PC-9 (cell line): ENCODE measurements at regions not wholly inside any gene's neighbourhood (a gene's known extent, or its start where the extent isn't known, plus 50 kb on each side); places are given as distances from the start of the nearest gene placed in this dataset.

ENCODE experiments used
- BruUV-seq: library from RNA; stranded (reverse); fragments of 400-500 nt; replicated peaks from 2 replicates; lab custom pipeline; 2021; lab: Mats Ljungman, UMichigan
- CTCF ChIA-PET: fragments of 300-600 bp; sonication (Branson Sonifier 250); formaldehyde crosslinking; loops from one replicate; lab custom pipeline; 2022; ENCODE audit warnings: antibody characterized with exemption; lab: Charles Lee
- POLR2A ChIA-PET: fragments of 300-600 bp; sonication (Branson Sonifier 250); formaldehyde crosslinking; loops from one replicate; lab custom pipeline; 2022; ENCODE audit warnings: antibody characterized with exemption; ENCODE audit not compliant: unreplicated experiment; lab: Charles Lee
- DNase-seq, 2 experiments: peaks; one replicate each; pipeline versions ENCODE4 v3.0.0 to v3.0.0-alpha.2; 2015 to 2022; ENCODE audit warnings: mixed read lengths in 1 of 2
- H2AFZ ChIP-seq: fragments of 200-600 bp; sonication (generic); 2 replicates; pipeline ENCODE4 v1.8.1; 2017; ENCODE audit warnings: antibody characterized with exemption
- H3F3A ChIP-seq: fragments of 200-600 bp; sonication (generic); 2 replicates; pipeline ENCODE4 v1.8.1; 2017; ENCODE audit warnings: antibody characterized with exemption, mild to moderate bottlenecking, low read depth; ENCODE audit not compliant: insufficient read depth
- H3K27ac ChIP-seq: fragments of 200-600 bp; sonication (generic); 2 replicates; pipeline ENCODE4 v1.6.1; 2016; ENCODE audit warnings: mixed run types
- H3K27me3 ChIP-seq: fragments of 200-600 bp; sonication (generic); 2 replicates; pipeline ENCODE4 v1.6.1; 2016; ENCODE audit warnings: low read depth, mixed run types; ENCODE audit not compliant: insufficient read depth
- H3K36me3 ChIP-seq: fragments of 200-600 bp; sonication (generic); 2 replicates; pipeline ENCODE4 v1.6.1; 2016; ENCODE audit warnings: low read depth, mixed run types
- H3K4me1 ChIP-seq: fragments of 200-600 bp; sonication (generic); replicated peaks from 2 replicates; pipeline ENCODE4 v1.6.1; 2016; ENCODE audit warnings: mixed run types; ENCODE audit not compliant: insufficient read depth
- H3K4me2 ChIP-seq: fragments of 200-600 bp; sonication (generic); 2 replicates; pipeline ENCODE4 v1.6.1; 2017; ENCODE audit warnings: mixed run types
- H3K4me3 ChIP-seq: fragments of 200-600 bp; sonication (generic); 2 replicates; pipeline ENCODE4 v1.6.1; 2016; ENCODE audit warnings: mixed run types
- H3K79me2 ChIP-seq: fragments of 200-600 bp; sonication (generic); 2 replicates; pipeline ENCODE4 v1.6.1; 2017; ENCODE audit warnings: low read depth, mixed run types
- H3K9me2 ChIP-seq: fragments of 200-600 bp; sonication (generic); 2 replicates; pipeline ENCODE4 v1.8.1; 2017; ENCODE audit warnings: mild to moderate bottlenecking; ENCODE audit not compliant: insufficient read depth
- H3K9me3 ChIP-seq: fragments of 200-600 bp; sonication (generic); 2 replicates; pipeline ENCODE4 v1.8.1; 2016; ENCODE audit warnings: low read depth; ENCODE audit not compliant: insufficient read depth
- H4K20me1 ChIP-seq: fragments of 200-600 bp; sonication (generic); 2 replicates; pipeline ENCODE4 v1.8.1; 2017; ENCODE audit not compliant: insufficient read depth
- EZH2 ChIP-seq: fragments of 200-600 bp; sonication (generic); IDR thresholded peaks from 2 replicates; pipeline ENCODE4 v1.8.0; 2017; ENCODE audit warnings: antibody characterized with exemption, low read depth
- intact Hi-C: fragments of 100-400 bp; cut with micrococcal nuclease; formaldehyde crosslinking; loops from one replicate; pipeline ENCODE4 v1.10.0; 2022; ENCODE audit not compliant: unreplicated experiment
- TF ChIP-seq, protein P1 (sequence below): fragments of 200-600 bp; sonication (generic); conservative IDR thresholded peaks from 2 replicates; pipeline ENCODE4 v1.6.1; 2017; ENCODE audit warnings: mixed run types, antibody characterized with exemption, mild to moderate bottlenecking, moderate library complexity

DNA sequence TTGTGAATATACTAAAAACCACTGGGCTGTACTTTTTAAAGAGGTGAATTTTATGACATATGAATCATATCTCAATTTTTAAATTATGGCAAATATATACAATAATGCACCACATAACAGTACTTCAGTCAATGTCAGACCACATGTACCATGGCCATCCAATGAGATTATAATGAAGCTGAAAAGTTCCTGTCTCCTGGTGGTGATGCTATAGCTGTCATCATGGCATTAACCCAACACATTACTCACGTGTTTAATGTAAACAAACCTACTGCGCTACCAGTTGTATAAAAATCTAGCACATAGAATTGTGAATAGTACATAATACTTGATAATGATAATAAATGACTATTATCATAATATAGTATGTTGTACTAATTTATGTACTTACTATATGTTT is 77.6 kb upstream of the ID2 start:
- ChIA-PET POLR2A (no interaction called here), CTCF (no interaction called here)
- no peak for DNase-seq
- BruUV-seq = no TSS peak
- Histone ChIP-seq H2AFZ (no peak overlapping the region), H3K27ac (no peak overlapping the region), H3K9me2 (no peaks in the 10 kb centered on the region), H3K4me2 (no peak overlapping the region), H3K9me3 (no peaks in the 10 kb centered on the region), H3K4me3 (no peak overlapping the region), H3K79me2 (no peaks in the 10 kb centered on the region), H4K20me1 (no peaks in the 10 kb centered on the region), H3K36me3 (no peaks in the 10 kb centered on the region), H3K27me3 (peaks cover 67% of the 10 kb centered on the region), H3F3A (no peaks in the 10 kb centered on the region), H3K4me1 (no peaks in the 10 kb centered on the region)
- no peak for TF ChIP-seq EZH2
- TF ChIP-seq, protein P1, sequence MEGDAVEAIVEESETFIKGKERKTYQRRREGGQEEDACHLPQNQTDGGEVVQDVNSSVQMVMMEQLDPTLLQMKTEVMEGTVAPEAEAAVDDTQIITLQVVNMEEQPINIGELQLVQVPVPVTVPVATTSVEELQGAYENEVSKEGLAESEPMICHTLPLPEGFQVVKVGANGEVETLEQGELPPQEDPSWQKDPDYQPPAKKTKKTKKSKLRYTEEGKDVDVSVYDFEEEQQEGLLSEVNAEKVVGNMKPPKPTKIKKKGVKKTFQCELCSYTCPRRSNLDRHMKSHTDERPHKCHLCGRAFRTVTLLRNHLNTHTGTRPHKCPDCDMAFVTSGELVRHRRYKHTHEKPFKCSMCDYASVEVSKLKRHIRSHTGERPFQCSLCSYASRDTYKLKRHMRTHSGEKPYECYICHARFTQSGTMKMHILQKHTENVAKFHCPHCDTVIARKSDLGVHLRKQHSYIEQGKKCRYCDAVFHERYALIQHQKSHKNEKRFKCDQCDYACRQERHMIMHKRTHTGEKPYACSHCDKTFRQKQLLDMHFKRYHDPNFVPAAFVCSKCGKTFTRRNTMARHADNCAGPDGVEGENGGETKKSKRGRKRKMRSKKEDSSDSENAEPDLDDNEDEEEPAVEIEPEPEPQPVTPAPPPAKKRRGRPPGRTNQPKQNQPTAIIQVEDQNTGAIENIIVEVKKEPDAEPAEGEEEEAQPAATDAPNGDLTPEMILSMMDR = no peak
- intact Hi-C loops = no loop called here

DNA sequence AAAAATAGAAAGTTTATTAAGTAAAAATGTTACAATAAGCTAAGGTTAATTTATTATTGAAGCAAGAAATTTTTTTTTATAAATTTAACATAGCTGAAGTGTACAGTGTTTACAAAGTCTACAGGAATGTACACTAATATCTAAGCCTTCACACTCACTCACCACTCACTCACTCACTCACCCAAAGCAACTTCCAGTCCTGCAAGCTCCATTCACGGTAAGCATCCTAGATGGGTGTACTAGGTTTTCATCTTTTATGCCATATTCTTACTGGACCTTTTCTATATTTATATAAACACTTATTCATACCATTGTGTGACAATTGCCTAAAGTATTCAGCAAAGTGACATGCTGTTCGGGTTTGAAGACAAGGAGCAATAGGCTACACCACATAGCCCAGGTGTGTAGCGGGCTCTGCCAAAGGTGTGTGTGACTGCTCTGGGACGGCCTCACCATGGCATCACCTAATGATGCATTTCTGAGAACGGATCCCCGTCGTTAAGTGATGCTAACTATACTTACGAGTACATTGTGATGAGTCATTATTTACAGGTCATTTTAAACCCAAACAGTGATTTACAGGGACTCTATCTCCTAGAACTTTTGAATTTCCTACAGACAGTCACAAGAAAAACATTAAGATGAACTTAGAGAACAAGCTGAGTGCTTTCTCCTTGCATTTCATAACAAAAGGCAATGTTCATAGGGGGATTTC is 76.3 kb upstream of the ID2 start:
- no peaks in the 10 kb centered on the region for H3K9me2 ChIP-seq
- H4K20me1 ChIP-seq = no peaks in the 10 kb centered on the region
- POLR2A ChIA-PET = no interaction called here
- CTCF ChIA-PET = no interaction called here
- intact Hi-C loops = no loop called here
- no peaks in the 10 kb centered on the region for H3K79me2 ChIP-seq
- DNase-seq = no peak
- no peak overlapping the region for H3K27ac ChIP-seq
- H3F3A ChIP-seq = no peaks in the 10 kb centered on the region
- H3K4me3 ChIP-seq = no peak overlapping the region
- BruUV-seq = no TSS peak
- no peak overlapping the region for H2AFZ ChIP-seq
- H3K9me3 ChIP-seq = no peaks in the 10 kb centered on the region
- no peaks in the 10 kb centered on the region for H3K4me1 ChIP-seq
- H3K27me3 ChIP-seq = peaks cover 76% of the 10 kb centered on the region
- H3K36me3 ChIP-seq = no peaks in the 10 kb centered on the region
- no peak overlapping the region for H3K4me2 ChIP-seq
- no peak for TF ChIP-seq EZH2
- TF ChIP-seq, protein P1 = no peak

DNA sequence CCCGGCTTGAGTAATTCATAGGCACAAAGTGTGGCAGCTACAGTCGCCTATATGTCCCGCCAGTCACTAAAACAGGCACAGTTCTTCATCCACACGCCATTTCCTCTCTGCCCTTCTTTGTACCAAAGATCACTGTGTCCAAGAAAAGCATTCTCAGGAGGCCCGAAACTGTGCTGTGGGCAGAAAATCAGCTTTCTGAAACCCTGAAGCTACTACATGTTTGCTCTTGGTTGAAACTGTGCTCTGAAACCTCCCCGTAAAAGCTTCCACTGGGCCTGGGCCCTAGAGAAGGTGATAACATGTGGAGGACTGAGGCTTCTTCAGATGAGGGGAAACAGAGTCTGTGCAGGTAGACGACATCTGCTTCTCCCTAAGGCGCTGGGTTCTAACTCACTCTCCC is 75.6 kb upstream of the ID2 start:
- no peaks in the 10 kb centered on the region for H3K79me2 ChIP-seq
- intact Hi-C loops = no loop called here
- POLR2A ChIA-PET = no interaction called here

More for the DNA sequence above, 75.6 kb upstream of the ID2 start:
- H3K27me3 ChIP-seq = peaks cover 76% of the 10 kb centered on the region
- no peak overlapping the region for H3K4me2 ChIP-seq
- no peaks in the 10 kb centered on the region for H3K4me1 ChIP-seq
- no peaks in the 10 kb centered on the region for H3K9me2 ChIP-seq
- no peaks in the 10 kb centered on the region for H4K20me1 ChIP-seq
- no peaks in the 10 kb centered on the region for H3K36me3 ChIP-seq
- H3K9me3 ChIP-seq = no peaks in the 10 kb centered on the region
- CTCF ChIA-PET = no interaction called here
- TF ChIP-seq EZH2 = no peak
- TF ChIP-seq, protein P1 = no peak
- H3K4me3 ChIP-seq = no peak overlapping the region
- no peaks in the 10 kb centered on the region for H3F3A ChIP-seq
- no peak for DNase-seq
- no peak overlapping the region for H3K27ac ChIP-seq
- BruUV-seq = no TSS peak
- no peak overlapping the region for H2AFZ ChIP-seq
